ENCODE measurements at regions not wholly inside any gene's neighbourhood (a gene's known extent, or its start where the extent isn't known, plus 50 kb on each side); places are given as distances from the start of the nearest gene placed in this dataset.
"Not testable (repeated sequence)": the region's sequence is repeated elsewhere in the genome, so short reads cannot be mapped to it uniquely, and the experiment has no call there.

GRCh38 chr21:7743940-7744339, 2777.4 kb upstream of the TPTE start:
- not testable (repeated sequence) for H3K36me3 Mint-ChIP-seq (ENCODE audit: low read depth); H3K9me3 Mint-ChIP-seq; DNase-seq; H3K27ac Mint-ChIP-seq; H3K27me3 Mint-ChIP-seq; H3K4me1 Mint-ChIP-seq (ENCODE audit: low read depth); H3K4me3 Mint-ChIP-seq

DNA sequence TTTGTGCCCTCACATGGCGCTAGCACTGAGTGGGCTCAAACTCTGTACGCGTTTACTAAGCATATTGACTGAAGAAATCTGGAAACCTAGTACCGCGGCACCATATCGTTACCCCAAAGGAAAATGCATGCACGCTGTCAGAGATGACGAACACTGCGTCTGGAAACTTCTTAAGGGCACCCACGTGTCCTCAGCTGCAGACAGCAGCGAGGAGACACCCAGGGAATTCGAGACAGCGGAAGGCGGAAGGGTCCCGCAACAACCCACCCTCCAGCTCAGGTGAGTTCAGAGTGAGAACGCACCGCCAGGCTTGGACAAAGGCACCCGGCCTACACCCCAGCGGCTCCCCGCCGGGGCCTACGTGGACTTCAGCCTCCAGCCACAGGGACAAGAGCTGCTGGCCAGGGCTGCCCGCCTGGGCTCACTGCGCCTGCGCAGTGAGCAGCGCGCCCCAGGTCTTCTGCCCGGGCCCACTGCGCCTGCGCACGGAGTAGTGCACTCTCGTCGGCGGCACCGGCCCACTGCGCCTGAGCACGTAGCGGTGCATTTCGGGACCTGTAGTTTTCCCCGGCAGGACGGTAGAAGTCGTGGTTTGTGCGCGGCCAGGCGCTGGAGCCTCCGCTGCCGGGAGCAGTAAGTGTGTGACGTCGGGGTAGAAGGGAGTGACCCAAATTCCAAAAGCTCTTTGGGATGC, 2776.8 kb upstream of the TPTE start:
- not testable (repeated sequence) for DNase-seq; H3K27me3 Mint-ChIP-seq; H3K9me3 Mint-ChIP-seq; H3K36me3 Mint-ChIP-seq (ENCODE audit: low read depth); H3K4me1 Mint-ChIP-seq (ENCODE audit: low read depth); H3K27ac Mint-ChIP-seq; H3K4me3 Mint-ChIP-seq

DNA sequence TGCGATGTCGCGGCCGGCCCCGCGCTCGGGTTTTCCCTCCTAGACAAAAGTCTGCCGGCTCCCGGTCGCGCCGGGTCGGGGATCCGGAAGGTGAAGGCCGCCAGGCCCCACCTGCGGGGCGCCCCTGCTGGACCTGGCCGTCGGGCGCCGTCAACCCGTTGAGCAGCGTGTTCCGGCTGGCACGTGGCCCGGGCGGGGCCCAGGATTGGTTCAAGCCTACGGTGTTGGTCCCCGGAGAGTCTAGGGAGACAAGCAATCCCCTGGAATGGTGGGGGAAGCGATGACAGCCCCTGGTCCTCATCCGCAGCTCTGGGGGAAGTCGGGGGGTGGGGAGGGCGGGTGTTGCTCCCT, 2776.3 kb upstream of the TPTE start:
- H3K4me3 Mint-ChIP-seq; H3K9me3 Mint-ChIP-seq; H3K4me1 Mint-ChIP-seq (ENCODE audit: low read depth); H3K27me3 Mint-ChIP-seq; H3K27ac Mint-ChIP-seq; DNase-seq; H3K36me3 Mint-ChIP-seq (ENCODE audit: low read depth): not testable (repeated sequence)

DNA sequence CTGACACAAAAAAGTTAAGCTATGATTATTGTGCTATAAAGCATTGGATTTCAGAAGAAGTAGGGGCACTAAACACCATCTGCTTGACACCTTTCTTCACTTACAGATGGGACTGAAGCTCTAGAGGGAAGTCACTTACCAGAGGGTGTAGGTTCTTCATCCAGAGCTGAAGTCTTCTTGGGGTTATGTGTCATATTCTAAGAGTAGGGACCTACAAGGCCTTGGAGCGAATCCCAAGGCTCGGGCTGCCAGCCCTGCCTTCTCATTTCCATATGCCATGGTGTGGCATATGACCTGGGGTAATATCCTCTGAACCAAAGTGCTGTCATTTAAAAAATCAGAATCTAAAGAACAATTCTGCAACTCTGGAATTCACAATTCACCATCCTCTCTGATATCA, 2773.4 kb upstream of the TPTE start:
- not testable (repeated sequence) for H3K27ac Mint-ChIP-seq; H3K4me3 Mint-ChIP-seq; H3K9me3 Mint-ChIP-seq; H3K36me3 Mint-ChIP-seq (ENCODE audit: low read depth); H3K27me3 Mint-ChIP-seq; DNase-seq; H3K4me1 Mint-ChIP-seq (ENCODE audit: low read depth)

- H3K27ac Mint-ChIP-seq; DNase-seq; H3K9me3 Mint-ChIP-seq; H3K4me3 Mint-ChIP-seq; H3K4me1 Mint-ChIP-seq (ENCODE audit: low read depth); H3K36me3 Mint-ChIP-seq (ENCODE audit: low read depth); H3K27me3 Mint-ChIP-seq: not testable (repeated sequence)
These were observed 2768.8 kb upstream of the TPTE start for GRCh38 chr21:7752611-7753010.

GRCh38 chr21:7753380-7753877, 2768.0 kb upstream of the TPTE start:
- DNase-seq = peak; percentile 42
- not testable (repeated sequence) for H3K36me3 Mint-ChIP-seq (ENCODE audit: low read depth); H3K9me3 Mint-ChIP-seq; H3K4me1 Mint-ChIP-seq (ENCODE audit: low read depth); H3K4me3 Mint-ChIP-seq; H3K27me3 Mint-ChIP-seq
- peak overlapping the region; percentile 79 for H3K27ac Mint-ChIP-seq

DNA sequence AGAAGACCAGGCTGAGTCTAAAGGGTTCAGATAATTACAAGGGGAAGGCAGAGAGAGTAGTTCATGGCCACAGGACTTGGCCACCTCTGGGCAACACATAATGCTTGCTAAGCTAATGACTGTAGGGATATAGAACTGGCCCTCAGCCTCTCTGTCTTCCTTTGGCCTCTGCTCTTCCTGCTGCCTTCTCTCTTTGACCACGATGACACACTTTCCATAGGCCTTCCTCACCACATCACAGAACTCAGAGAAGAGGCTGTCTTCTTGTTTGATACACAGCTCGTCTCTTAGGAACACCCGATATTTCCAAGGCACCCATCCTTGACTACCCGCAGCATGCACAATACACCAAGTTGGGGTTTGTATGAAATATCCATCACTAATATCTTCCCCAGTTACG, 2751.4 kb upstream of the TPTE start:
- not testable (repeated sequence) for H3K27me3 Mint-ChIP-seq; DNase-seq; H3K36me3 Mint-ChIP-seq (ENCODE audit: low read depth); H3K4me1 Mint-ChIP-seq (ENCODE audit: low read depth); H3K27ac Mint-ChIP-seq; H3K4me3 Mint-ChIP-seq; H3K9me3 Mint-ChIP-seq

DNA sequence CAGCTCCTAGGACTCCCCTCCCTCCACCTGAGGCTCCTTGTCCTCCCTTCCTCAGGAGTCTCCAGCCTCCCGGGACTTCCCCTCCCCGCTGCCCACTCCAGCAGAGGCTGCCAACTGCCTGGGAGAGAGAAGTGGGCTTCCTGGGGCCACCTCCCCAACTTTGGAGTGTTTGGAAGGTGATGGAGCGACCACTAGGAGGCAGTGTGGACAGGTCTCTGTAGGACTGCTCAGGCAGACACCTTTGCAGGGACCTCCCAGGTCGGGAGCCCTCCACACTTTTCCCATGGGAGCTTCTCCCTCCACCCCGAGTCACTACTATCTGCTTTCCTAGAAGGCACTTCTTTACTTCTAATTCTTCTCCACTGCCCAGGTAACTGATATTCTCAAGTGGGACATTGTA, 2747.2 kb upstream of the TPTE start:
- not testable (repeated sequence) for H3K4me3 Mint-ChIP-seq; H3K27ac Mint-ChIP-seq; H3K9me3 Mint-ChIP-seq; H3K4me1 Mint-ChIP-seq (ENCODE audit: low read depth); H3K36me3 Mint-ChIP-seq (ENCODE audit: low read depth); DNase-seq; H3K27me3 Mint-ChIP-seq

GRCh38 chr21:7775327-7775984, 2745.9 kb upstream of the TPTE start:
- H3K4me1 Mint-ChIP-seq (ENCODE audit: low read depth); H3K27me3 Mint-ChIP-seq; H3K36me3 Mint-ChIP-seq (ENCODE audit: low read depth); H3K9me3 Mint-ChIP-seq: not testable (repeated sequence)
- H3K4me3 Mint-ChIP-seq = peak overlapping the region; percentile 25
- H3K27ac Mint-ChIP-seq = peak overlapping the region; percentile 89
- DNase-seq = peak; percentile 30

- H3K27me3 Mint-ChIP-seq; H3K9me3 Mint-ChIP-seq; H3K4me1 Mint-ChIP-seq (ENCODE audit: low read depth); DNase-seq; H3K36me3 Mint-ChIP-seq (ENCODE audit: low read depth): not testable (repeated sequence)
- Mint-ChIP-seq H3K27ac (peak overlapping the region; percentile 89), H3K4me3 (peak overlapping the region; percentile 25)
These were observed 2745.3 kb upstream of the TPTE start for GRCh38 chr21:7776035-7776434.

DNA sequence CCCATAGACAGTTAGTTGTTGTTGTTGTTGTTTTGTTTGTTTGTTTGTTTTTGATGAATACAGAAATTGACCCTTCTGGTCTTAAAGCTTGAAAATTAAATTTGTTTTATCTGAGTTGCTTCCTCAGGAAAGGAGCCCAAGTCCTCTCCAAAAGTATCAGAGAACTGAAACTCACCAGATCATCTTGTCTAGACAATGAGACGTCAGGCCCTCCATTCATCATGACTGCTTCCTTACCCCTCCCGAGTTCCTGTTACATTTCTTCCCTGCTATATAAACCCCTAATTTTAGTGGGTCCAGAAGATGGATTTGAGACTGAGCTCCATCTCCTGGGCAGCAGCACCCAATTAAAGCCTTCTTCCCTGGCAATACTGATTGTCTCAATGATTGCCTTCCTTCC, 2744.8 kb upstream of the TPTE start:
- not testable (repeated sequence) for H3K4me3 Mint-ChIP-seq; H3K27ac Mint-ChIP-seq; H3K9me3 Mint-ChIP-seq; DNase-seq; H3K27me3 Mint-ChIP-seq; H3K4me1 Mint-ChIP-seq (ENCODE audit: low read depth); H3K36me3 Mint-ChIP-seq (ENCODE audit: low read depth)

GRCh38 chr21:7777289-7777688, 2744.1 kb upstream of the TPTE start:
- DNase-seq; H3K36me3 Mint-ChIP-seq (ENCODE audit: low read depth); H3K27me3 Mint-ChIP-seq; H3K9me3 Mint-ChIP-seq; H3K4me3 Mint-ChIP-seq; H3K4me1 Mint-ChIP-seq (ENCODE audit: low read depth); H3K27ac Mint-ChIP-seq: not testable (repeated sequence)

DNA sequence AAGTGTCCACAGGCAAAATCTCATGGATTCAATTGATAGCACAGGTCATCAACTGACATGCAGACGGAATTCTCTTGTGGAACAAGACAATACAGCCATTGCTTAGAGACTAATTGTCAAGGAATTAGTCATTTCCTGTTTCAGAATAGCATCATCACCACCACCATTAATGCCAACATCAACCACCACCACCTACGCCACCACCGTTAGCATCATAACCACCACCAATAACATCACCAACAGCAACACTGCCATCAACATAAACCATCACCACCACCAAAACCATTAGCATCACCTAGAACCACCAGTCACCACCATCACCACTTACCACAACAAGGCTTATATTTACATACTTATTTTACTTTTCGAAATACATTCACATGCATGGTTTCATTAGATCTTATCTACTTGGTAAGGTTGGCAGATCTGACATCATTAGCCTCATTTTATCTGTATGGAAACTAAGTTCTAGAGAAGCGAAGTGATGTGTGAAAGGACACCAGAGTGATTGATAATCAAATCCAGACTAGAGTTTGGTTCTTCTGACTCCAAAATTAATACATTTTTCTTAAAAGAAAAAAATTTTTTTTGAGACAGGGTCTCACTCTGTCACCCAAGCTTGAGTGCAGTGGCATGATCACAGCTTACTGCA, 2733.8 kb upstream of the TPTE start:
- not testable (repeated sequence) for H3K9me3 Mint-ChIP-seq; H3K4me3 Mint-ChIP-seq; H3K27me3 Mint-ChIP-seq; H3K27ac Mint-ChIP-seq; H3K36me3 Mint-ChIP-seq (ENCODE audit: low read depth); H3K4me1 Mint-ChIP-seq (ENCODE audit: low read depth); DNase-seq

GRCh38 chr21:7793797-7794196, 2727.6 kb upstream of the TPTE start:
- not testable (repeated sequence) for DNase-seq; H3K4me3 Mint-ChIP-seq; H3K27ac Mint-ChIP-seq; H3K27me3 Mint-ChIP-seq; H3K36me3 Mint-ChIP-seq (ENCODE audit: low read depth); H3K9me3 Mint-ChIP-seq; H3K4me1 Mint-ChIP-seq (ENCODE audit: low read depth)

DNA sequence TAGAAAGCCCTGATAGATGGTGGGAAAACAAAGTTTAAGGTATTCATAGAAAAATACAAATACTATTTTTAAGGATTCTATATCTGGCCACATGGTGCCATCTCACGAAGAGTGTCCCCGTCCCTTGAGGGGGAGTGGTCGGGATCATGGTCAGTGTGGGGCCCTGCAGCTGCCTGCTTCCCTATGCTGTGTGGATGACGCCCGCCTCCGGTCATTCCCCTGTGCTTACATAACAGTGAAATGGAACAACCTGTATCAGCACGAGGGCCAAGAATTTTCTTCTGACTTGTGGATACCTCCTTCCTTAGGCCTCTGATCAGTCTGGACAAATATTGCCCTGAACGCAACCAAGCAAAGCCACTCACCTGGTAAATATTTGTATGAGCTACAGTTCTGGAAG, 2724.1 kb upstream of the TPTE start:
- not testable (repeated sequence) for H3K4me1 Mint-ChIP-seq (ENCODE audit: low read depth); H3K9me3 Mint-ChIP-seq; H3K27me3 Mint-ChIP-seq; H3K36me3 Mint-ChIP-seq (ENCODE audit: low read depth); H3K4me3 Mint-ChIP-seq; DNase-seq; H3K27ac Mint-ChIP-seq
